ENCODE measurements at regions not wholly inside any gene's neighbourhood (a gene's known extent, or its start where the extent isn't known, plus 50 kb on each side); places are given as distances from the start of the nearest gene placed in this dataset.

DNA sequence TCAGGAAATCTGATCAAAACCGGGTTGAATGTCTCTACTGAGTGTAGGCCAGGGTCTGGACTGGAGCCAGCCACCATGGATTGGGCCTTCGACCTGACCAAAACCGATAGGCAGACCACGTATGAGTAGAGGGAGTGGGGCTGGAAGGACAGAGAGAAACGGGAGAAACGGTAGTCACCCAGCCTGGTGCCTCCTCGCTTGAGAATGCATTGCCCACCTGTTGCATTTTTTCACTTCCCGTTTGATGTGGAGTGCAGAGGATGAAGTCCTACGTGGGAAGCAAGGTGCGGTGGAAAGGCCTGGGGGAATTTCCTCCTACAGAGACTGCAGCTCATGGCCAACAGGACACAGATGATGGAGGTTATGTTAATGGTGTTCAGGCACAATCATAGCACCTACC lies 53.9 kb upstream of the ECI2 start:
- H3K9me3 ChIP-seq: no peaks in the 10 kb centered on the region
- no peak for TF ChIP-seq POLR2A (IDR thresholded peaks at IDR 0.05)
- TF ChIP-seq, protein P1, sequence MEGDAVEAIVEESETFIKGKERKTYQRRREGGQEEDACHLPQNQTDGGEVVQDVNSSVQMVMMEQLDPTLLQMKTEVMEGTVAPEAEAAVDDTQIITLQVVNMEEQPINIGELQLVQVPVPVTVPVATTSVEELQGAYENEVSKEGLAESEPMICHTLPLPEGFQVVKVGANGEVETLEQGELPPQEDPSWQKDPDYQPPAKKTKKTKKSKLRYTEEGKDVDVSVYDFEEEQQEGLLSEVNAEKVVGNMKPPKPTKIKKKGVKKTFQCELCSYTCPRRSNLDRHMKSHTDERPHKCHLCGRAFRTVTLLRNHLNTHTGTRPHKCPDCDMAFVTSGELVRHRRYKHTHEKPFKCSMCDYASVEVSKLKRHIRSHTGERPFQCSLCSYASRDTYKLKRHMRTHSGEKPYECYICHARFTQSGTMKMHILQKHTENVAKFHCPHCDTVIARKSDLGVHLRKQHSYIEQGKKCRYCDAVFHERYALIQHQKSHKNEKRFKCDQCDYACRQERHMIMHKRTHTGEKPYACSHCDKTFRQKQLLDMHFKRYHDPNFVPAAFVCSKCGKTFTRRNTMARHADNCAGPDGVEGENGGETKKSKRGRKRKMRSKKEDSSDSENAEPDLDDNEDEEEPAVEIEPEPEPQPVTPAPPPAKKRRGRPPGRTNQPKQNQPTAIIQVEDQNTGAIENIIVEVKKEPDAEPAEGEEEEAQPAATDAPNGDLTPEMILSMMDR (IDR thresholded peaks at IDR 0.05): no peak
- no peak overlapping the region for H3K27ac ChIP-seq
- H3K4me1 ChIP-seq: no peaks in the 10 kb centered on the region
- no peak for DNase-seq
- H3K36me3 ChIP-seq: no peaks in the 10 kb centered on the region
- no peaks in the 10 kb centered on the region for H3K27me3 ChIP-seq
- intact Hi-C loops (cut with DNase I): no loop called here
- H3K4me3 ChIP-seq (replicated peaks in 1 of 3): no peak overlapping the region
- WGBS, 2 donors: 91 to 94% methylated on average over 10 of the region's 10 CpGs

DNA sequence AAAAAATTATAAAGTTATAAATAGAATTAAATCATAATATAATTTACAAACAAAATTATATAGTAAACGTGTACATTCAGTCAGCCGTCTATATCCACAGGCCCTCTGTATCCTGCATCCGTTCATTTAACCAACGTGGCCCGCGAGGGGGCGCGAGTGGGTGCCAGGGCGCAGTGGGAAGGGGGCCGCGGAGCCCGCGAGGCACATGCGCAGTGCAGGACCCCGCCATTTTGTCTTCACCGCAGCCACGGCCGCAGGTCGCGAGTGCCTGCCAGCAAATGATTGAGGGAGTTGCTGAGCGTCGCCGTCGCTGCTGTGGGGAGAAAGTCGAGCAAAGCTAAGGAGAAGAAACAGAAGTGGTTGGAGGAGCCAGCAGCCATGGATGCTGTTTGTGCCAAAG lies 53.4 kb upstream of the ECI2 start:
- Histone ChIP-seq H3K27me3 (no peaks in the 10 kb centered on the region), H3K4me1 (no peaks in the 10 kb centered on the region), H3K4me3 (replicated peaks in 1 of 3) (no peak overlapping the region), H3K9me3 (no peaks in the 10 kb centered on the region), H3K27ac (no peak overlapping the region), H3K36me3 (no peaks in the 10 kb centered on the region)
- intact Hi-C loops (cut with DNase I): no loop called here
- 92 to 94% methylated on average over 25 of the region's 25 CpGs for WGBS, 2 donors
- TF ChIP-seq POLR2A (IDR thresholded peaks at IDR 0.05): no peak
- TF ChIP-seq, protein P1 (IDR thresholded peaks at IDR 0.05): no peak
- no peak for DNase-seq

DNA sequence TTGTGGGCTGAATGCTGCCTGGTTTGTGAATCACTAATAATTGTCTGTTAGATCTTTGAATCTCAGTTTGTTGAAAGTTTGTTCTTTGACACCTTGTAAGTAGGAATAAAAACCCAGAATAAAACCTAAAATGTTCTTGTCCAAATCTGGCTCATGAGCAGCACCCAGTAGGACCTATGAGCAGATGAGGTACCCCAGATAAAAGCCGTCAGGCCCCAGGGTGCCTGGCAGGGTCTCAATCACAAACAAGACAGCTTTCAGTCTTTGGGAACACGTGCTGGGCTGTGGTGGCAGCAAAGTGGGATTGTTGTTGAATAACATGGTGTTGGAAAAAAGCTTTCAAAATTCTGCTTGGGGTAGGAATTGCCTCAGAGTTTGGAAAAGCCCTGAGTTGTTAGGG lies 52.1 kb upstream of the ECI2 start:
- no peaks in the 10 kb centered on the region for H3K4me1 ChIP-seq
- no peaks in the 10 kb centered on the region for H3K36me3 ChIP-seq
- no peak for DNase-seq
- no peaks in the 10 kb centered on the region for H3K27me3 ChIP-seq
- TF ChIP-seq, protein P1 (IDR thresholded peaks at IDR 0.05): no peak
- no peak for TF ChIP-seq POLR2A (IDR thresholded peaks at IDR 0.05)
- intact Hi-C loops (cut with DNase I): no loop called here
- H3K27ac ChIP-seq: no peak overlapping the region
- no peak overlapping the region for H3K4me3 ChIP-seq (replicated peaks in 1 of 3)
- WGBS, 2 donors: 79 to 80% methylated on average over 2 of the region's 2 CpGs
- no peaks in the 10 kb centered on the region for H3K9me3 ChIP-seq

DNA sequence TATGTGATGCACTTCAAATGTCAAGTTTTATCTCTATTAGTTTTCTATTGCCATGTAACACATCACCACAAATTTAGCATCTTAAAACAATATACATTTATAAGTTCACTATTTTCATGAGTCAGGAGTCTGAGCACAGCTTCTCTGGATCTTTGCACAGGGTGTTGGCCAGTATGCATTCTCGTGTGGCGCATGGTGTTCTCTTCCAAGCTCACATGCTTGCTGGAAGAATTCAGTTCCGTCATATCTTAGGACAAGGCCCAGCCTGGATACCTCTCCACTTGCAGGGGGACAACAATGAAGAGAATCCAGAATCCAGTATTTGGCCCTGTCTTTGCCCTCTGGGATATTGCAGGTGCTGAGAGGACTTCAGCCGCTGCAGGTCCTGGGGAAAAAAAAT lies 51.0 kb upstream of the ECI2 start:
- 84 to 94% methylated on average over 4 of the region's 4 CpGs for WGBS, 2 donors
- intact Hi-C loops (cut with DNase I): no loop called here

DNA sequence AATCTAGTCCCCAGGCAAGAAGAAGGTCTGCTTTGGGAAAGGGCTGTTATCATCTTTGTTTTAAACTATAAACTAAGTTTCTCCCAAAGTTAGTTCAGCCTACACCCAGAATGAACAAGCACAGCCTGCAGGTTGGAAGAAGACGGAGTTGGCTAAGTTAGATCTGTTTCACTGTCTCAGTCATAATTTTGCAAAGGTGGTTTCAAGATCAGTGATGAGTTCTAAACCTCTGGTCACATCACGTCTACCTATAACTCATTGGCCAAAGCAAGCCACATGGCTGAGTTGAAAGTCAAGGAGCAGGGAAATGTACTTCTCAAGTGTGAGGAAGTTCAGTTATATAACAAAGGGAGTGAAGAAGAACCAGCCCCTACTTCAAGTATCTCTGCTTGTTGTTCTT lies 50.5 kb upstream of the ECI2 start:
- TF ChIP-seq, protein P1 (IDR thresholded peaks at IDR 0.05): no peak
- no peak for TF ChIP-seq POLR2A (IDR thresholded peaks at IDR 0.05)
- intact Hi-C loops (cut with DNase I): no loop called here
- 90 to 94% methylated on average over 2 of the region's 2 CpGs for WGBS, 2 donors
- Histone ChIP-seq H3K27ac (no peak overlapping the region), H3K4me1 (no peaks in the 10 kb centered on the region), H3K9me3 (no peaks in the 10 kb centered on the region), H3K27me3 (no peaks in the 10 kb centered on the region), H3K36me3 (no peaks in the 10 kb centered on the region), H3K4me3 (replicated peaks in 1 of 3) (no peak overlapping the region)
- DNase-seq: no peak

More for the DNA sequence above, 51.0 kb upstream of the ECI2 start:
- no peak overlapping the region for H3K27ac ChIP-seq
- H3K4me3 ChIP-seq (replicated peaks in 1 of 3): no peak overlapping the region
- H3K36me3 ChIP-seq: no peaks in the 10 kb centered on the region
- H3K27me3 ChIP-seq: no peaks in the 10 kb centered on the region
- TF ChIP-seq, protein P1 (IDR thresholded peaks at IDR 0.05): no peak
- TF ChIP-seq POLR2A (IDR thresholded peaks at IDR 0.05): no peak
- no peaks in the 10 kb centered on the region for H3K9me3 ChIP-seq
- H3K4me1 ChIP-seq: no peaks in the 10 kb centered on the region
- DNase-seq: no peak
